ENCODE measurements at regions not wholly inside any gene's neighbourhood (a gene's known extent, or its start where the extent isn't known, plus 50 kb on each side); places are given as distances from the start of the nearest gene placed in this dataset.

DNA sequence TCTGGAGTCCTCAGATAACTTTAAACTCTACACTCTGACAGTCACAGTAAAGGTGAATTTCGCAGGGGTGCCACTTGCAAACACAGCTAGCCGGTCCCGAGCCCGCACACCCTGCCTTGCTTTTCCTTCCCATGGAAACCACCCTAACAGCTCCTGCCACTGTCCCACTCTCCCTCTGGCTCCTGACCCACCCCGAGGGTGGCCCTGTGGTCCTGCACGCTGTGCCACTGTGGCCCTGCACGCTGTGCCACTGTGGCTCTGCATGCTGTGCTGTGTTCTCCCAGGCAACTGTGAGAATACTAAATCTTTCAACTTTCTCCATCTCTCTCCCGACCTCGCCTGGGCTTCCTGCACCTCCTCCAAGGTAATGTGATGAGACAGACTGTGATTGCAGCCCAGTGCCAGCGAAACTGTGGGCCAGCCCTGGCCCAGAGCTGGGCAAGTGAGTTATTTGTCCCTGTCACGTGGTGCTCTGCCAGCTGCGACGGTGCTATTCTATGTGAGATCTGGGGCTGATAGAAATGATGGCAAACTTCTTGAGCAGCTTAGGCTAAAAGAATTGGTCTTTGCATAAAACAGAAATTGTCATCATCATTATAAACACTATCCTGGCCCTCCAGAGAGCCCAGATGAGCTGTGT lies 63.4 kb upstream of the TARBP1 start:
- TF ChIP-seq CTCF (IDR thresholded peaks at IDR 0.05; ENCODE audit: insufficient read depth, low read length, missing control alignments) = no peak
- POLR2A ChIA-PET = no interaction called here
- CTCF ChIA-PET = no interaction called here
- no peak for DNase-seq (ENCODE audit: low read depth, low spot score)
- no peak overlapping the region for H3K4me3 ChIP-seq (ENCODE audit: low read depth, low read length)

- CTCF ChIA-PET = interaction anchor here (1.2 kb wide), 1 partner anchor 564 kb away, joined by 3 read pairs; no protein-coding TSS in a partner anchor
These were observed 62.5 kb upstream of the TARBP1 start for GRCh38 chr1:234541286-234541975.

GRCh38 chr1:234540404-234540762 lies 61.4 kb upstream of the TARBP1 start:
- CTCF ChIA-PET = interaction anchor here (1.2 kb wide), 1 partner anchor 565 kb away, joined by 3 read pairs; no protein-coding TSS in a partner anchor
- POLR2A ChIA-PET = interaction anchor here (0.5 kb wide), 1 partner anchor 24 kb away, joined by 3 read pairs; no protein-coding TSS in a partner anchor
- no peak overlapping the region for H3K4me3 ChIP-seq (ENCODE audit: low read depth, low read length)
- DNase-seq (ENCODE audit: low read depth, low spot score) = no peak
- TF ChIP-seq CTCF (IDR thresholded peaks at IDR 0.05; ENCODE audit: insufficient read depth, low read length, missing control alignments) = no peak

More at GRCh38 chr1:234541286-234541975, 62.5 kb upstream of the TARBP1 start:
- H3K4me3 ChIP-seq (ENCODE audit: low read depth, low read length) = no peak overlapping the region
- POLR2A ChIA-PET = no interaction called here
- no peak for TF ChIP-seq CTCF (IDR thresholded peaks at IDR 0.05; ENCODE audit: insufficient read depth, low read length, missing control alignments)
- DNase-seq (ENCODE audit: low read depth, low spot score) = no peak

GRCh38 chr1:234539666-234540403 lies 60.9 kb upstream of the TARBP1 start:
- no peak for DNase-seq (ENCODE audit: low read depth, low spot score)
- POLR2A ChIA-PET = no interaction called here
- CTCF ChIA-PET = interaction anchor here (0.7 kb wide), 1 partner anchor 44 kb away, joined by 3 read pairs; no protein-coding TSS in a partner anchor
- no peak overlapping the region for H3K4me3 ChIP-seq (ENCODE audit: low read depth, low read length)
- TF ChIP-seq CTCF (IDR thresholded peaks at IDR 0.05; ENCODE audit: insufficient read depth, low read length, missing control alignments) = no peak

- TF ChIP-seq CTCF (IDR thresholded peaks at IDR 0.05; ENCODE audit: insufficient read depth, low read length, missing control alignments) = no peak
- no peak overlapping the region for H3K4me3 ChIP-seq (ENCODE audit: low read depth, low read length)
- POLR2A ChIA-PET = no interaction called here
- DNase-seq (ENCODE audit: low read depth, low spot score) = no peak
- CTCF ChIA-PET = interaction anchor here (0.7 kb wide), 1 partner anchor 44 kb away, joined by 3 read pairs; no protein-coding TSS in a partner anchor
These were observed 60.1 kb upstream of the TARBP1 start for GRCh38 chr1:234538930-234539649.
